ENCODE measurements at regions not wholly inside any gene's neighbourhood (a gene's known extent, or its start where the extent isn't known, plus 50 kb on each side); places are given as distances from the start of the nearest gene placed in this dataset.
"Not testable (repeated sequence)": the region's sequence is repeated elsewhere in the genome, so short reads cannot be mapped to it uniquely, and the experiment has no call there.

- no peak for DNase-seq (ENCODE audit: low read depth, low spot score)
These were observed 83.2 kb upstream of the MAP3K1 start for GRCh38 chr5:56732121-56732520.

DNA sequence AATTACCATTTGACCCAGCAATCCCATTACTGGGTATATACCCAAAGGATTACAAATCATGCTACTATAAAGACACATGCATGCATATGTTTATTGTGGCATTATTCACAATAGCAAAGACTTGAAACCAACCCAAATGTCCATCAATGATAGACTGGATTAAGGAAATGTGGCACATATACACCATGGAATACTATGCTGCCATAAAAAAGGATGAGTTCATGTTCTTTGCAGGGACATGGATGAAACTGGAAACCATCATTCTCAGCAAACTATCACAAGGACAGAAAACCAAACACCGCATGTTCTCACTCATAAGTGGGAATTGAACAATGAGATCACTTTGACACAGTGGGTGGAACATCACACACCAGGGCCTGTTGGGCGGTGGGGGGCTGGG lies 83.9 kb upstream of the MAP3K1 start:
- not testable (repeated sequence) for DNase-seq (ENCODE audit: low read depth, low spot score)

DNA sequence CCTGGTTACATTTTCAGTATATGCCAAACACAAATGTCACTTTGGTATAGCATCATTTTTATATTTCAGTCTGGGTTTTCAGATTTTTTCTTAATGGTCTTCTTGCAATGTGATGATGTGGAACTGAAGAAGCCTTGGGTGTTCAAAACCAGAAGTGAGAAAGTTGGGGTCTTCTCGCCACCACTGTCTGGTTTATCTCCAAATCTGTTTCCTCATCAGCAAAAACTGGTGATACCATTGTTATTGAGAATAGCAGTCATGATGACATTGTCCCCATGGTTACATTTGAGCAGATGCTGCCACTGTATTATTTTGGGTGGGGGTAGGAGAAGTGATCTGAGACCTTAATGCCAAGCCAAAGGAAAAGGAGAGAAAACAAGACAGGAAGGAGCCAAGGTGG lies 85.9 kb upstream of the MAP3K1 start:
- no peak for DNase-seq (ENCODE audit: low read depth, low spot score)

DNA sequence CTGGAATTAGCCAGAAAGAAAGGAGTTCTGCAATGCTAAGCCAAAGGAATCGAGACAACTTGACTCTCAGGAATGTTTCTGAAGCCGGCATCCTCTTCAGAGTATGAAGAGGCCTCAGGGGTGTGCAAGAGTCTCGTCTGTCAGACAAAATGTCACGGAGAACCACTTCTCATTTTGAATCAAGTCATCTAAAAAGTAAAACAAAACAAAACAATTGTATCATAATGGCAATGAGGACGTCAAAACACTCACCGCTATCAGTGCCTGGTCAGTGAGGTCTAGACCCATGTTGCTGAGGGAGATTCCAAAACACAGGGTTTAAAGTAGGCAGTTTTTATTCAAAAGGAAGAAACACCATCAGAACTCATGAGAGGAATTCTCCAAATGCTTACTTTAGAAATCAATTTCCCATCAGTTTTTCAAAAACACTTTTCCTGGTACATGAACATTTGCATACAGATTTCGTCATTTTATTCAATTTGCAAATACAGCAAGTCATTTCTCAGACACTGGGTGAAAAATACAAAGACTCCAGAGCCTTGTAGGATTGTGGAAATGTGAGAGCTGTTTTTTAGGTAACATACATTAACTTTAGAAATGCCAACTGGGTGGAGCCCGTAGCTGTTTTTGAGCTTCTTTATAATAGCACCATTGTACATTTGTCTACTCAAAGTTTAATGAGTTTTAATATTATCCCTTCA lies 89.5 kb upstream of the MAP3K1 start:
- no peak for DNase-seq (ENCODE audit: low read depth, low spot score)

DNA sequence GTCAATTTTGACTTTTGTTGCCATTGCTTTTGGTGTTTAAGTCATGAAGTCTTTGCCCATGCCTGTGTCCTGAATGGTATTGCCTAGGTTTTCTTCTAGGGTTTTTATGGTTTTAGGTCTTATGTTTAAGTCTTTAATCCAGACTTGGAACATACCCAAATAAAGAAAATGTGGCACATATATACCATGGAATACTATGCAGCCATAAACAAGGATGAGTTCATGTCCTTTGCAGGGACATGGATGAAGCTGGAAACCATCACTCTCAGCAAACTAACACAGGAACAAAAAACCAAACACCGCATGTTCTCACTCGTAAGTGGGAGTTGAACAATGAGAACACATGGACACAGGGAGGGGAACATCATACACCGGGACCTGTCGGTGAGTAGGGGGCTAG lies 90.5 kb upstream of the MAP3K1 start:
- DNase-seq (ENCODE audit: low read depth, low spot score), result not testable (repeated sequence)

DNA sequence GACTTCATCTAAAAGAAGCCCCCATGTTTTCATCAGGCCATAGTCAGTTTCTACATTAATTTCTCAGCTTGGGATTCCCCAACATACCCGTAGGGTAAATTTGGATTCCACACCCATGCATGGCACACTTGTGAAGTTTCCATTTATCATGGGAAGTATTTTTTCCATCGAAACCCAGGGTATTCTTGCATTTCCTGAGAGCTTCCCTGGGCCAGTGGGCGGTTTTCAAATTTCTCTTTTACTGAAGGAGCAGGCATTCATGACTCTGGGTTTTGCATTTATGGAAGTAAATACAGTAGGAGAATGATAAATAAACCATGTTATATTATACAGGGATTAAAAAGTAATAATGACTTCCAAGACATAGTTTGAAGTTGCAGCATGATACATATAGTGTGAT lies 93.0 kb upstream of the MAP3K1 start:
- no peak for DNase-seq (ENCODE audit: low read depth, low spot score)

- DNase-seq (ENCODE audit: low read depth, low spot score), result no peak
These were observed 97.9 kb upstream of the MAP3K1 start for GRCh38 chr5:56717253-56717987.

- DNase-seq (ENCODE audit: low read depth, low spot score), result no peak
These were observed 99.4 kb upstream of the MAP3K1 start for GRCh38 chr5:56715986-56716385.

DNA sequence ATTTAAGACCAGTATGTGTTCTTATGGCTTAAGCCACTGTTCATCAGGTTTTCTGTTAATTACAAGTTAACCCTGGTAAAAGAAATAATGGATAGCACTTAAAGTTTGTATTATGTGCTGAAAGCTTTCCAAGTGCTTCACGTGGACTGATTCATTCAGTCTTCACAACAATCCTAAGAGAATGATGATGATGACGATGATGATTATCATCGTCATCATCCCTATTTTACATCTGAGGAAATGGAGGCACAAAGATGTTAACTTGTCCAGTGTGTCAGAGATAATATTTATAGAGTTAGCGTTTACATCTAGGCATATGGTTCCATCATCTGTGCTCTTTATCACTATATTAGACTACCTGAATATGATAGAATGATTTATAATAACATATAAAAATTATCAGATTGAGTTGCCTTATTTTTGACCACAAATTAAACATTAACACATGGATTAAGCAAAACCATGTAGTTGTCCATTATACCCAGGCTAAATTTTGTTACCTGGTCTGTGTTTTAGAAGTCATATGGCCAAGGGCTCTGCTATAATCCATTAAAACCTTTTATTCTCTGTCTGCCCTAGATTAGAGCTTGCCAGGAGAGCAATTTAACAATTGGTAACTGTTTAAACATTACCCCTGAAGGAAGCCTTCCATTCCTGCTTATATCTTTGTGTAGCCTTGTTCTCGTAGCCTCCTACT lies 102.3 kb upstream of the MAP3K1 start:
- no peak for DNase-seq (ENCODE audit: low read depth, low spot score)

- no peak for DNase-seq (ENCODE audit: low read depth, low spot score)
These were observed 104.3 kb upstream of the MAP3K1 start for GRCh38 chr5:56710826-56711590.

DNA sequence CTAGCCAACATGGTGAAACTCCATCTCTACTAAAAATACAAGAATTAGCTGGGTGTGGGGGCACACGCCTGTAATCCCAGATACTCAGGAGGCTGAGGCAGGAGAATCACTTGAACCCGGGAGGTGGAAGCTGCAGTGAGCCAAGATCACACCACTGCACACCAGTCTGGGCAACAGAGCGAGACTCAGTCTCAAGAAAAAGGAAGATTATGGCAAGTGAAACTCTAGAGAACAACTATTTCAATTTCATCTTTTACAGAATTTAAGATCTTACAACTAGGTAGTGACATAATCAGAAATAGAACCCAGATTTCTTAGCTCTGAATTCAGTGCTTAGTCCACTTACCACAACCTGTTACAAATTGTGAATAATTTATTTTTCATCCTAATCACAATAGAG lies 108.8 kb upstream of the MAP3K1 start:
- no peak for DNase-seq (ENCODE audit: low read depth, low spot score)

DNA sequence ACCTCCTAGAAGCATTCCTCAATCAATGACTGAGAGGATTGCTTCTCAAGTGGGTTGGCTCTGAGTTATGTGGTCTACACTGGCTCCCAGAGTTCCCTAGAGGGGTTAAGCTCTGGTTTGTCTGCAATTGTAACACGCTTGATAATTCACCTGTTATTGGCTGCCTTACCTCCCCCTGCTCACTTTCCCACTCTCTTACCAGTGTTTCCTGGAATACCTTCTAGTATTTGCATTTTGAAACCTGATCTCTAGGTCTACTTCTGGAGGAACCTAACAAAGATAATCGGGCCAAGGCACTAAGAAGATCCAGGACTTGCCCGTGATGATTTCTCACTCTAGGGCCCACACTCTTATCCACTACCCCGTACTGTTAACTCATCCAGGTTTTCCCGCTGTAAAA lies 110.1 kb upstream of the MAP3K1 start:
- no peak for DNase-seq (ENCODE audit: low read depth, low spot score)

DNA sequence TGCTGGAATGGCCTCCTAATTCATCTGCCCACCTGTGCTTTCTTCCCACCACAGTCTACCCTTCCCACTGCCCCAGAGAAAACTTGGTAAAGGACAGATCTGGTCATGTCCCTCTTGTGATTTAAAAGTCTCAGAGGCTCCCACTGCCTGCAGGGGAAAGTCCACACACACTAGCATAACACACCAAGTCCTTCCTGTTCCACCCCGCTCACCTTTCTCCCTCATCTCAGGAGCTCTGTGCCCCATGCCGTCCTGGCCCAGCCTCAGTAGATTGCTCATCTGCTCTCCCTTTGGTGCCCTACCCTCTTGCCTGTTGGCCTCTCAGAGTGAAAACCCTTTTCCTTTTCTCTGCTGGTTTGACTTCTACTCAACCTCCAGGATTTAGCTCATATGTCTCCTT lies 111.4 kb upstream of the MAP3K1 start:
- no peak for DNase-seq (ENCODE audit: low read depth, low spot score)

DNA sequence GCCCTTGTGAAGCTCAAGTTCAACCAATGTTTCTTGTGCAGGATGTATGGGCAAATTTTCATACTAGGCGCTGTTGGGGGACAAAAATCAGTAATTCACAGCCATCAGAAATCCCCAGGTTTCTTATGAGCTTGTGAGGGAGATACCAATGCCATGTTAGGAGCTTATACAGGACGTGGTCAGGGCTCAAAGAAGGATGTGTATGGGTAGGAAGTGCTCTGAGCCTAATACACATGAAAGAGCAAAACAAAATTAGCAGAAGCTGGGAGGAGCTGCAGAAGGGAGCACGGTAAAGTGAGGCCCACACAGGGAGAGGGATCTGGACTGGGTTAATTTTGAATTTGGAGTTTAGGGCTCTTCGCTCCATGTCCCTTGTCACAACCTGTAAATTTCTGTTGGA lies 114.6 kb upstream of the MAP3K1 start:
- no peak for DNase-seq (ENCODE audit: low read depth, low spot score)

GRCh38 chr5:56699538-56699937 lies 115.8 kb upstream of the MAP3K1 start:
- no peak for DNase-seq (ENCODE audit: low read depth, low spot score)

- DNase-seq (ENCODE audit: low read depth, low spot score), result no peak
These were observed 116.6 kb upstream of the MAP3K1 start for GRCh38 chr5:56698463-56699381.

DNA sequence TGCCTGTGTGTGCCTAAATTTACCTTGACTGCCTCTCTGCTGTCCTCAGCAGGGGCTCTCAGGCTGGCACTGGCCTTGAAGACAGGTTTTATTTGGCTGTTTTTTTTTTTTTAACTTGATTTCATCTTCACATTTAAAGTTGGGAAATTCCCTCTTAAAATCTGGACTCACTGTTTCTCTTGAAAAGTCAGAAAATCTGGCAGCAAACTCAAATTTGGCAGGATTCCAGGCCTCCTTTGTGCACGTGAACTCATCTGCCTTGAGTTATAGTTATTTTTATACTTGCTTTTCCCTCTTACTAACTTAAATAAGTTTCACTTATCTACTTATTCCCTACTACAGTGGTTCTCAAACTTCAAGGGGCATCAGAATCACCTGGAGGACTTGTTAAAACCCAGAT lies 118.4 kb upstream of the MAP3K1 start:
- no peak for DNase-seq (ENCODE audit: low read depth, low spot score)

GRCh38 chr5:56693220-56693579 lies 122.1 kb upstream of the MAP3K1 start:
- no peak for DNase-seq (ENCODE audit: low read depth, low spot score)

GRCh38 chr5:56692359-56693219 lies 122.8 kb upstream of the MAP3K1 start:
- no peak for DNase-seq (ENCODE audit: low read depth, low spot score)

- DNase-seq (ENCODE audit: low read depth, low spot score), result no peak
These were observed 126.9 kb upstream of the MAP3K1 start for GRCh38 chr5:56688402-56688801.

Measured in ELF-1 (cell line).